HUES48 (cell line): ENCODE measurements at regions not wholly inside any gene's neighbourhood (a gene's known extent, or its start where the extent isn't known, plus 50 kb on each side); places are given as distances from the start of the nearest gene placed in this dataset.

ENCODE experiments used
- H3K27ac ChIP-seq: one replicate; pipeline ENCODE4 v1.7.0; 2013; ENCODE audit warnings: low read depth, low read length, inconsistent platforms
- H3K27me3 ChIP-seq: 2 replicates; pipeline ENCODE4 v1.6.1; 2013; ENCODE audit warnings: mild to moderate bottlenecking, low read length; ENCODE audit not compliant: control insufficient read depth, insufficient read depth
- H3K36me3 ChIP-seq: 2 replicates; pipeline ENCODE4 v1.6.1; 2013; ENCODE audit warnings: low read length; ENCODE audit not compliant: control insufficient read depth, insufficient read depth
- H3K4me1 ChIP-seq: 2 replicates; pipeline ENCODE4 v1.6.1; 2013; ENCODE audit warnings: mild to moderate bottlenecking, low read length; ENCODE audit not compliant: control insufficient read depth, insufficient read depth
- H3K4me3 ChIP-seq: 2 replicates; pipeline ENCODE4 v1.5.1; 2013; ENCODE audit warnings: mild to moderate bottlenecking, low read depth, low read length
- H3K9ac ChIP-seq: 2 replicates; pipeline ENCODE4 v1.6.1; 2013; ENCODE audit warnings: mild to moderate bottlenecking, low read depth, low read length, moderate library complexity
- H3K9me3 ChIP-seq: 2 replicates; pipeline ENCODE4 v1.6.1; 2013; ENCODE audit warnings: low read length; ENCODE audit not compliant: control insufficient read depth, insufficient read depth

- no peak overlapping the region for H3K4me3 ChIP-seq
- H3K9me3 ChIP-seq, result no peaks in the 10 kb centered on the region
- H3K4me1 ChIP-seq, result peaks cover 6% of the 10 kb centered on the region; the same call in 1 of the 2 replicates
- H3K36me3 ChIP-seq, result no peaks in the 10 kb centered on the region
- peaks cover 13% of the 10 kb centered on the region for H3K27me3 ChIP-seq
- H3K9ac ChIP-seq, result no peak overlapping the region
- H3K27ac ChIP-seq, result no peak overlapping the region
These were observed 185.4 kb upstream of the ZFHX3 start for GRCh38 chr16:73233329-73233765.

- Histone ChIP-seq H3K27me3 (peaks cover 13% of the 10 kb centered on the region), H3K27ac (no peak overlapping the region), H3K9me3 (no peaks in the 10 kb centered on the region), H3K4me1 (peaks cover 6% of the 10 kb centered on the region; the same call in 1 of the 2 replicates), H3K9ac (no peak overlapping the region), H3K36me3 (no peaks in the 10 kb centered on the region), H3K4me3 (peak overlapping the region; percentile 3; the same call in 1 of the 2 replicates)
These were observed 184.8 kb upstream of the ZFHX3 start for GRCh38 chr16:73232555-73233328.

GRCh38 chr16:73231944-73232554, 184.1 kb upstream of the ZFHX3 start:
- H3K9me3 ChIP-seq, result no peaks in the 10 kb centered on the region
- peak overlapping the region; percentile 3; the same call in 1 of the 2 replicates for H3K4me3 ChIP-seq
- peaks cover 13% of the 10 kb centered on the region for H3K27me3 ChIP-seq
- peaks cover 6% of the 10 kb centered on the region; the same call in 1 of the 2 replicates for H3K4me1 ChIP-seq
- no peak overlapping the region for H3K27ac ChIP-seq
- no peaks in the 10 kb centered on the region for H3K36me3 ChIP-seq
- no peak overlapping the region for H3K9ac ChIP-seq

- Histone ChIP-seq H3K27ac (no peak overlapping the region), H3K36me3 (no peaks in the 10 kb centered on the region), H3K9me3 (no peaks in the 10 kb centered on the region), H3K4me3 (no peak overlapping the region), H3K4me1 (peaks cover 6% of the 10 kb centered on the region; the same call in 1 of the 2 replicates), H3K27me3 (peaks cover 13% of the 10 kb centered on the region), H3K9ac (no peak overlapping the region)
These were observed 183.5 kb upstream of the ZFHX3 start for GRCh38 chr16:73231379-73231778.

GRCh38 chr16:73230651-73231050, 182.7 kb upstream of the ZFHX3 start:
- Histone ChIP-seq H3K4me3 (no peak overlapping the region), H3K27ac (no peak overlapping the region), H3K4me1 (peaks cover 6% of the 10 kb centered on the region; the same call in 1 of the 2 replicates), H3K9ac (no peak overlapping the region), H3K9me3 (no peaks in the 10 kb centered on the region), H3K27me3 (peaks cover 13% of the 10 kb centered on the region), H3K36me3 (no peaks in the 10 kb centered on the region)

GRCh38 chr16:73228649-73229048, 180.7 kb upstream of the ZFHX3 start:
- H3K9ac ChIP-seq, result no peak overlapping the region
- H3K4me1 ChIP-seq, result peaks cover 6% of the 10 kb centered on the region; the same call in 1 of the 2 replicates
- no peaks in the 10 kb centered on the region for H3K36me3 ChIP-seq
- no peak overlapping the region for H3K27ac ChIP-seq
- no peak overlapping the region for H3K4me3 ChIP-seq
- no peaks in the 10 kb centered on the region for H3K9me3 ChIP-seq
- peaks cover 13% of the 10 kb centered on the region for H3K27me3 ChIP-seq

GRCh38 chr16:73226675-73227074, 178.7 kb upstream of the ZFHX3 start:
- Histone ChIP-seq H3K9me3 (no peaks in the 10 kb centered on the region), H3K4me1 (0 out of 2 replicates have a peak, but pooled peaks cover 2% of the 10 kb centered on the region), H3K36me3 (no peaks in the 10 kb centered on the region), H3K4me3 (no peak overlapping the region), H3K27me3 (peaks cover 1% of the 10 kb centered on the region; the same call in 1 of the 2 replicates), H3K9ac (no peak overlapping the region), H3K27ac (no peak overlapping the region)

GRCh38 chr16:73225983-73226382, 178.1 kb upstream of the ZFHX3 start:
- Histone ChIP-seq H3K27ac (no peak overlapping the region), H3K4me1 (no peaks in the 10 kb centered on the region)

GRCh38 chr16:73220836-73221235, 172.9 kb upstream of the ZFHX3 start:
- Histone ChIP-seq H3K4me3 (no peak overlapping the region), H3K9ac (no peak overlapping the region), H3K27ac (no peak overlapping the region), H3K36me3 (no peaks in the 10 kb centered on the region), H3K4me1 (no peaks in the 10 kb centered on the region), H3K27me3 (no peaks in the 10 kb centered on the region), H3K9me3 (peaks cover 4% of the 10 kb centered on the region)

More at GRCh38 chr16:73225983-73226382, 178.1 kb upstream of the ZFHX3 start:
- Histone ChIP-seq H3K36me3 (no peaks in the 10 kb centered on the region), H3K27me3 (no peaks in the 10 kb centered on the region), H3K9ac (no peak overlapping the region), H3K4me3 (no peak overlapping the region), H3K9me3 (no peaks in the 10 kb centered on the region)

GRCh38 chr16:73219176-73219575, 171.2 kb upstream of the ZFHX3 start:
- Histone ChIP-seq H3K9me3 (peaks cover 5% of the 10 kb centered on the region), H3K4me3 (no peak overlapping the region), H3K27ac (no peak overlapping the region), H3K9ac (no peak overlapping the region), H3K4me1 (peaks cover 10% of the 10 kb centered on the region), H3K27me3 (no peaks in the 10 kb centered on the region), H3K36me3 (no peaks in the 10 kb centered on the region)

- Histone ChIP-seq H3K27ac (no peak overlapping the region), H3K36me3 (no peaks in the 10 kb centered on the region), H3K4me1 (peaks cover 23% of the 10 kb centered on the region), H3K27me3 (no peaks in the 10 kb centered on the region), H3K4me3 (no peak overlapping the region), H3K9ac (no peak overlapping the region), H3K9me3 (peaks cover 5% of the 10 kb centered on the region)
These were observed 169.7 kb upstream of the ZFHX3 start for GRCh38 chr16:73217654-73218053.
